ENCODE measurements at regions not wholly inside any gene's neighbourhood (a gene's known extent, or its start where the extent isn't known, plus 50 kb on each side); places are given as distances from the start of the nearest gene placed in this dataset.
"Not testable (repeated sequence)": the region's sequence is repeated elsewhere in the genome, so short reads cannot be mapped to it uniquely, and the experiment has no call there.

DNA sequence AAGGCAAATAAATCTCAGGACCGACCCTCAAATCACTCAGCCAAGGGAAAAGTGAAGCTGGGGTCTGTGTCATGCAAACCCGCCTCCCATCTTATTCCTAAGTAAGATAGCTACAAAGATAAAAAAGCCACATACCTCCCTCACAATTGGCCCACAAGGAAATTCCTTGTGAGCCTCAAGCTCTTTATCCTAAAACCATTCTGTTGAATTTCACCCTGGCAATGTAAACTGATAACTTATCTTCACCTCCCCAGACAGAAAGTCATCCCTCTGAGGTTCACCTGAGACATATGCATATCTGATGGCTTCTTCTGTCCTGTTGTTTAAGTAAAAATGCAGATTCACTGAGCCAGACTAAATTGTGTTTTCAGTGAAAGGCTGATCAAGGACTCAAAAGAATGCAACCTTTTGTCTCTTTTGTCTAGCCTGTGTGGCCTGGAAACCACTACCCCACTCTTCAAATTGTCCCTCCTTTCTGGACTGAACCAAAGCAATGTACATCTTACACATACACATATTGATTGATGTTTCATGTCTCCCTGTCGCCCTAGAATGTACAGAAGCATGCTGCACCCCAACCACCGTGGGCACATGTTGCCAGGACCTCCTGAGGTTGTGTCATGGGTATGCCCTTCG lies 91.3 kb downstream of the MFAP3L start:
- TF ChIP-seq, protein P1, sequence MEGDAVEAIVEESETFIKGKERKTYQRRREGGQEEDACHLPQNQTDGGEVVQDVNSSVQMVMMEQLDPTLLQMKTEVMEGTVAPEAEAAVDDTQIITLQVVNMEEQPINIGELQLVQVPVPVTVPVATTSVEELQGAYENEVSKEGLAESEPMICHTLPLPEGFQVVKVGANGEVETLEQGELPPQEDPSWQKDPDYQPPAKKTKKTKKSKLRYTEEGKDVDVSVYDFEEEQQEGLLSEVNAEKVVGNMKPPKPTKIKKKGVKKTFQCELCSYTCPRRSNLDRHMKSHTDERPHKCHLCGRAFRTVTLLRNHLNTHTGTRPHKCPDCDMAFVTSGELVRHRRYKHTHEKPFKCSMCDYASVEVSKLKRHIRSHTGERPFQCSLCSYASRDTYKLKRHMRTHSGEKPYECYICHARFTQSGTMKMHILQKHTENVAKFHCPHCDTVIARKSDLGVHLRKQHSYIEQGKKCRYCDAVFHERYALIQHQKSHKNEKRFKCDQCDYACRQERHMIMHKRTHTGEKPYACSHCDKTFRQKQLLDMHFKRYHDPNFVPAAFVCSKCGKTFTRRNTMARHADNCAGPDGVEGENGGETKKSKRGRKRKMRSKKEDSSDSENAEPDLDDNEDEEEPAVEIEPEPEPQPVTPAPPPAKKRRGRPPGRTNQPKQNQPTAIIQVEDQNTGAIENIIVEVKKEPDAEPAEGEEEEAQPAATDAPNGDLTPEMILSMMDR (IDR thresholded peaks at IDR 0.05; ENCODE audit: borderline replicate concordance) = no peak
- no peaks in the 10 kb centered on the region for H3K4me1 ChIP-seq

GRCh38 chr4:169933531-169933930 lies 92.7 kb downstream of the MFAP3L start:
- Histone ChIP-seq H3K36me3 (no peaks in the 10 kb centered on the region), H3K4me1 (no peaks in the 10 kb centered on the region), H3K9me3 (replicated peaks) (no peaks in the 10 kb centered on the region), H3K27ac (replicated peaks) (no peak overlapping the region), H3K4me3 (no peak overlapping the region), H3K27me3 (ENCODE audit: low read depth) (peaks cover 10% of the 10 kb centered on the region)
- intact Hi-C loops (cut with micrococcal nuclease) = no loop called here
- no peak for DNase-seq
- TF ChIP-seq, protein P1 (IDR thresholded peaks at IDR 0.05; ENCODE audit: borderline replicate concordance) = no peak

More for the DNA sequence above, 91.3 kb downstream of the MFAP3L start:
- Histone ChIP-seq H3K27ac (replicated peaks) (no peak overlapping the region), H3K27me3 (ENCODE audit: low read depth) (no peaks in the 10 kb centered on the region), H3K9me3 (replicated peaks) (no peaks in the 10 kb centered on the region), H3K4me3 (no peak overlapping the region), H3K36me3 (no peaks in the 10 kb centered on the region)
- no peak for DNase-seq
- intact Hi-C loops (cut with micrococcal nuclease) = no loop called here

GRCh38 chr4:169931964-169932363 lies 94.2 kb downstream of the MFAP3L start:
- H3K36me3 ChIP-seq = no peaks in the 10 kb centered on the region
- H3K4me1 ChIP-seq = no peaks in the 10 kb centered on the region
- H3K9me3 ChIP-seq (replicated peaks) = no peaks in the 10 kb centered on the region
- no peak overlapping the region for H3K27ac ChIP-seq (replicated peaks)
- DNase-seq = no peak
- TF ChIP-seq, protein P1 (IDR thresholded peaks at IDR 0.05; ENCODE audit: borderline replicate concordance) = no peak
- peaks cover 21% of the 10 kb centered on the region for H3K27me3 ChIP-seq (ENCODE audit: low read depth)
- H3K4me3 ChIP-seq = no peak overlapping the region
- intact Hi-C loops (cut with micrococcal nuclease) = no loop called here

DNA sequence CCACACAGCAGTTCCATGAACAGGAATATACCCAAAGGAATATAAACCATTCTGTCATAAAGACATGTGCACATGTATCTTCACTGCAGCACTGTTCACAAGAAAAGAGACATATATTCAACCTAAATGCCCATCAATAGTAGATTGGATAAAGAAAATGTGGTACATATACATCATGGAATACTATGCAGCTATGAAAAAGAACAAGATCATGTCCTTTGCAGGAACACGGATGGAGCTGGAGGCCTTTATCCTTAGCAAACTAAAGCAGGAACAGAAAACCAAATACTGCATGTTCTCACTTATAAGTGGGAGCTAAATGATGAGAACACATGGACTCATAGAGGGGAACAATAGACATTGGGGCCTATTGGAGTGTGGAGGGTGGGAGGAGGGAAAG lies 95.4 kb downstream of the MFAP3L start:
- intact Hi-C loops (cut with micrococcal nuclease); DNase-seq; H3K27ac ChIP-seq (replicated peaks); H3K4me3 ChIP-seq; H3K36me3 ChIP-seq; H3K9me3 ChIP-seq (replicated peaks); H3K4me1 ChIP-seq: not testable (repeated sequence)
- peaks cover 29% of the 10 kb centered on the region for H3K27me3 ChIP-seq (ENCODE audit: low read depth)

DNA sequence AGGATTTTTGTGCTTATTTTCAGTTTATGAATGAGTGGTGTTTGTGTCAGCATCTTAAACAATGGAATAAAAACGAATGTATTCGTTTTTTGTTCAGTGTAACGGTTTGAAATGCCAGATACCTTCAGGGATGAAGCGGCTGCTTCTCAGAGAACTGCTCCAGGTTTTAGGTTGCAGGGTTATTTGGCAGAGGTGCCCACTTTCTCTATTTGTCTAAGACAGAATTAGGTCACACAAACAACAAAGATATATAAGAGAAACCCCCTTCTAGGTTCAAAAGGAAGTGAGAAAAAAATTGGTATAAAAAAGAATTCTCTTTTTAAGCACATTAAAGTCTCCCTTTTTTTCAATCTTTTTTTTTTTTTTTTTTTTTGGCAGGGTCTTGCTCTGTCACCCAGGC lies 98.9 kb downstream of the MFAP3L start:
- no peak overlapping the region for H3K27ac ChIP-seq (replicated peaks)
- no peak for DNase-seq
- TF ChIP-seq, protein P1 (IDR thresholded peaks at IDR 0.05; ENCODE audit: borderline replicate concordance) = no peak
- intact Hi-C loops (cut with micrococcal nuclease) = no loop called here
- peaks cover 35% of the 10 kb centered on the region for H3K27me3 ChIP-seq (ENCODE audit: low read depth)
- H3K36me3 ChIP-seq = no peaks in the 10 kb centered on the region
- no peaks in the 10 kb centered on the region for H3K4me1 ChIP-seq
- no peak overlapping the region for H3K4me3 ChIP-seq
- no peaks in the 10 kb centered on the region for H3K9me3 ChIP-seq (replicated peaks)

DNA sequence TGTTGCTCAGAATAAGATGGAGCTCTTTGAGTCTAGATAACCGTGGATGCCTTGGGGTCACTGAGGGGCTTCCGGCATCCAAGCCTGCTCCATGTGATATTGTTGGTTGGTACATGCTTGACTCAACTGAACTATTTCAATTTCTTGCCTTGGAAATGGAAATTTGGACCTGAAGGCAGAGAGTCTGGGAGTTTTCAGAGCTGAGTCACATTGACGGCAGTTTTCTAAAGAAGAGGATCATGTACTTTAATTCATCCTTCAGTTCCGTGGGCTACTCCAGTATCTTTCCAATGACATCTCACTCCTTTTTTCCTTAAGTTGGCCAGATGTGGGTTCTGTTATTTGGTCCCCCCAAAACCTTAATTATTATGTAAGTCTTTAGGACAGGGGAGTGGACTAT lies 100.5 kb downstream of the MFAP3L start:
- Histone ChIP-seq H3K9me3 (replicated peaks) (no peaks in the 10 kb centered on the region), H3K27me3 (ENCODE audit: low read depth) (peaks cover 47% of the 10 kb centered on the region), H3K4me3 (no peak overlapping the region), H3K36me3 (no peaks in the 10 kb centered on the region), H3K4me1 (no peaks in the 10 kb centered on the region), H3K27ac (replicated peaks) (no peak overlapping the region)
- TF ChIP-seq, protein P1 (IDR thresholded peaks at IDR 0.05; ENCODE audit: borderline replicate concordance) = no peak
- DNase-seq = no peak
- intact Hi-C loops (cut with micrococcal nuclease) = no loop called here
